GM21619 (cell line): ENCODE measurements at regions not wholly inside any gene's neighbourhood (a gene's known extent, or its start where the extent isn't known, plus 50 kb on each side); places are given as distances from the start of the nearest gene placed in this dataset.

Source experiments
- ATAC-seq: cut with Tn5 transposase; IDR thresholded peaks from one replicate; pipeline ENCODE4 v1.9.1; 2021; ENCODE audit not compliant: unreplicated experiment

- ATAC-seq: no peak
Measured at GRCh38 chr4:123737156-123737555, 340.6 kb downstream of the SPRY1 start.

DNA sequence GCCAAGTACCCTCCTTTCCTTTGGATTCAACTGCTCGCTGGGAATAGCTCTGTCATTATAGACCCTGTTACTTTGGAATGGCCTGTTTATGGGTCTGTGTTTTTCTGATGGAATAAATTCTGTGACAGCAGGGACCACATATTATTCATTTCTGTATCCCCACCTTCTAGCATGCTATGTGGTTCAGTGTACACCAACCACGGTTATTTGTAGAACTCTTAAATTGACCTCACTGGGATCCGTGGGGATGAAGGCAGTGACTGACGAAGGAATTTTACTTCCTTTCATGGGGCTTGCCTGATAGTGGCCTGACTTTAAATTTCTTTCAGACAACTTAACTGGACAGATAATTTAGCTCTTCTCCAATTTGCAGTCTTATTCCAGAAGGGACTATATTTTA is 343.2 kb downstream of the SPRY1 start:
- ATAC-seq: no peak

- ATAC-seq: no peak
Measured at GRCh38 chr4:123740236-123740635, 343.6 kb downstream of the SPRY1 start.

DNA sequence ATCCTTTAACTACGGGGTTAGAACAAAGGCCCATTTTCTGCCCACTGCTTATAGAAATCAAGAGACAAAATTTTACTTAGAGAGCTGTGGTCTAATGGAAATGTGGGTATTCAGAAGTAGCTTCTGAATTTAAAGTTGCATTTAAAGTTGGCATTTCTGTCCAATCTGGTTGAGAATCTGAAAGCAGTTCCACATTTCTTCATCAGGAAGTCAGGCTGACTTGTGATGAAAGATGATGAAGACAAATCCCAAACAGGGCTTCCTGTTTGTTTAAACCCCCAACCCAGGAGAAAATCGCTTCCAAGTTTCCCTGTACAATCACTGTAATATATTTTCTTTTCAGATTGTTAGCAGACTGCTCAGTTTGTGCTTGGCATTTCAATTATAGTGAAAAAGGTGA is 345.3 kb downstream of the SPRY1 start:
- ATAC-seq: no peak

DNA sequence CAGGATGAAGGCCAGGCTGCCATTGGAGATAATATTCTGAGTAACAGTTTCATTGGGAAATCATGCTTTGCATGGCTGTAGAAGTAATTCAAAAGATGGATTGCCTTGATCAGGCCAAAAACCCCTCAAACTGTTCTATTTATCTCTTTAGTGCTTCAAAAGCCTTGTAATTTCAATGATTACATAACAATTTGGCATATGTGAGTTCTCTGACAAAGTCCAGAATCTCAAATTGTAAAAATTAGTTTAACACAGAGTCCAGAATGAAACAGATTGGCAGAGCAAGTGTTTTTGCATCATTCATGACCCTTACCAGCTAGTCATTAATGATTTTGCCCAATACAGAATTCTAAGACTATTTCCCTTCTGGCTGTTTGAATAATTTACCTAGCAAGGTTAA is 347.3 kb downstream of the SPRY1 start:
- ATAC-seq: no peak

DNA sequence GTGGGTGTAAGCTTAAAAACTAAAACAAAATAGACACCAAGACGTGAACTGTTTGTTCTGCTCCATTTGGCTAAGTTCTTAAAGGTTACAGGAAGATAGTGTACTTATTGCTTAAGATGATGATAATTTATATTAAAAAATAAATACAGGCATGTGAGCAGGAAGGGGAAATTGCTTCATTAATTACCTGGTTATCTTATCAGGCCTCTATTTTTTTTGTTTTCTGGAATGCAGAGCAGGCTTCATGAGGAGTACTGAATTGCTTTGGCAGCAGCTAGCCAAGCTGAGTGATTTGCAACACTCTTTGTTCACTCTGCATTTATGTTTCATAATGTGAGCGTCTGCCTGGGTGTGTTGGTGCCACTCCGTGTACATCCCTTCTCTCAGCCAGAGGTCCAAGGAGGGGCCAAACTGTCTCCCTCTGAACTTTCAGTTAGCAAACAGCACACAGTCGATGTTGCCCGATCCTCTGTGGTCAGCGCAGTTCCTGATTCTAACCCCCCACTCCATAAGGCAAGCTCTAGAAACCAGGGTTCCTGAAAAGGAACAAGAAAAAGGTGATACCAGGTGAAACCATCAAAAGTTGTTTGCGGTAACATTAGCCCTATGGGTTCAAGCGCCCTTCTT is 348.2 kb downstream of the SPRY1 start:
- ATAC-seq: no peak

DNA sequence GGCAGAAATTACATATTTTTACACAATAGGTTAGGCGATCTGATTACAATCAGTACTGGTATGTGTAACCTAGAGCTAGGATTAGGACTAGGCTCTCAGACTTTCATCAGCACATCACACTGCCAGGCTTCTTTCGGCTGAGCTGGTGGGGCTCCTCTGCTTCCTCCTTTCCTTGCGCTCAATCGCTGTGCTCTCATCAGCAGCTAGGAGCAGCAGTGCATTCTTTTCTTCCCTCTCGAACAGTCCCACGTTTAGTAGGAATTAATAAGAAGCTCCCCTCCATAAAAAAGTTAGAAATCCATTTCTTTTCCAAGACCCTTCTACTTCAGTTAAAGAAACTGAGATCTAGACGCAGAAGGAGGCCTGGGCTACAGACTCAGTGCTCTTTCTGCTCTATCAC is 350.4 kb downstream of the SPRY1 start:
- no peak for ATAC-seq

- no peak for ATAC-seq
Measured at GRCh38 chr4:123748806-123749205, 352.2 kb downstream of the SPRY1 start.

DNA sequence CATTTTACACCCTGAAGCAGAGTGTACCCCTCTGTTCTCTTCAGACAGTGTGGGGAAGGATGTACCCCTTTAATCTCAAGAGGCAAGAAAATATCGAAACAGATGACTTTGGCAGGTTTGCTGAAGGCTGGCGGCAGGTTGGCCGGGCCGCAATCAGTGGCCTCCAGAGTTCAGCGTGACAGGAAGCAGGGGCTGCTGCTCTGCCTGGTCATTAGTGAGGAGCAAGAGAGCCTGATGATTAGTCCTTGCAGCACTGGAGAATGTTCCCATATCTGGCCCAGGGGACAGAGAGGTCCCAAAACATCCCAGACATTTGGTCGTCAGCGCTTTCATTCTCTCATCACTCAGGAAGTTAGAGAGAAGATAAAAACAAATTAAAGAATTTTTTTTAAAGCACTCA is 352.8 kb downstream of the SPRY1 start:
- no peak for ATAC-seq

- ATAC-seq: no peak
Measured at GRCh38 chr4:123750044-123750443, 353.4 kb downstream of the SPRY1 start.

GRCh38 chr4:123755655-123756054 is 359.1 kb downstream of the SPRY1 start:
- no peak for ATAC-seq

GRCh38 chr4:123767806-123768205 is 371.2 kb downstream of the SPRY1 start:
- no peak for ATAC-seq

- ATAC-seq: no peak
Measured at GRCh38 chr4:123770884-123771283, 374.3 kb downstream of the SPRY1 start.

GRCh38 chr4:123776267-123776666 is 379.7 kb downstream of the SPRY1 start:
- peak; percentile 100 for ATAC-seq

- ATAC-seq: no peak
Measured at GRCh38 chr4:123777373-123777772, 380.8 kb downstream of the SPRY1 start.

DNA sequence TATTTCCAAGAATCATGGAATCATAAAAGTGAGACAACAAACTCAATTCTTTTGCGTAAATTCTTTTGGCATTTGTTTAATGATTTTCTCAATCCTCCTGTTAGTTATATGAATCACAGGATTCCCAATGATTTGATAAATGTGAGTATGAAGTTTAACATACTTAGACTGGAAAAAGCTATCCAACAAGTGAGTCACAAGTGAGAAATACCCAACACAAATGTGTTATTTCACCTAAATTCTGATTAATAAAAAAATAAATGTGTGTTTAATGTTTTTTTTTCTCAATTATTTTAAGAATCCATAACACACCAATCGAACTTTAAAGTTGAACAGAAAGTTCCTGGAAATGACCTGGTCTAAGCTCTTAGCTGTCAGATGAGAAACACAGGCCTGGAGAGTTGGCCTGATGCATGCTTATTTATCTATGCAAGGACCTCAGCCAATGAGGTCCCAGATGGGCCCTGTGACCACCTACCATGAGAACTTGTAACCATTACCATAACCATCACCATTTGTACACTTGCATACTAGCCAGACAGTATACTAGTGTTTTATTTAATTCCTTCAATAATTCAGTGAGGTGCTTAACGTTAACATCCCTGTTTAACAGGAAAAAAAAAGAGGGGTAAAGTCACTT is 386.7 kb downstream of the SPRY1 start:
- ATAC-seq: no peak

DNA sequence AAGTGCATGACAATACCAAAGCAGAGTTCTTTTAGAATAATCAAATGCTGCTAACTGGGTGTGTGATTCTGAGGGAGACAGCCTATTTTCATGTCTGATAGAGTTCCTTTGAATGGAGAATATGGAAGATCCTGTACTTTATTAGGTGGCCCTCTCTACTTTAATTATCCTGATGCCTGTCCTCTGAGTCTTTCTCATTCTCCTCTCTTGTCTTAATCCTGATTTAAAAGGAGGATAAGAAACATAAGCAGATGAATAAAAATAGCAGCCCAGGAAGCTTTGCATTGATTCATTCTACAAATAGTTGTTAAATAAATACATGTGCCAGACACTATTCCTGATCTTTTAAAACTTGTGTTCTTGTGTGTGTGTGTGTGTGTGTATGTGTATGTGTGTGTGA is 387.3 kb downstream of the SPRY1 start:
- no peak for ATAC-seq

GRCh38 chr4:123784626-123785025 is 388.0 kb downstream of the SPRY1 start:
- no peak for ATAC-seq

- no peak for ATAC-seq
Measured at GRCh38 chr4:123785538-123785937, 388.9 kb downstream of the SPRY1 start.

DNA sequence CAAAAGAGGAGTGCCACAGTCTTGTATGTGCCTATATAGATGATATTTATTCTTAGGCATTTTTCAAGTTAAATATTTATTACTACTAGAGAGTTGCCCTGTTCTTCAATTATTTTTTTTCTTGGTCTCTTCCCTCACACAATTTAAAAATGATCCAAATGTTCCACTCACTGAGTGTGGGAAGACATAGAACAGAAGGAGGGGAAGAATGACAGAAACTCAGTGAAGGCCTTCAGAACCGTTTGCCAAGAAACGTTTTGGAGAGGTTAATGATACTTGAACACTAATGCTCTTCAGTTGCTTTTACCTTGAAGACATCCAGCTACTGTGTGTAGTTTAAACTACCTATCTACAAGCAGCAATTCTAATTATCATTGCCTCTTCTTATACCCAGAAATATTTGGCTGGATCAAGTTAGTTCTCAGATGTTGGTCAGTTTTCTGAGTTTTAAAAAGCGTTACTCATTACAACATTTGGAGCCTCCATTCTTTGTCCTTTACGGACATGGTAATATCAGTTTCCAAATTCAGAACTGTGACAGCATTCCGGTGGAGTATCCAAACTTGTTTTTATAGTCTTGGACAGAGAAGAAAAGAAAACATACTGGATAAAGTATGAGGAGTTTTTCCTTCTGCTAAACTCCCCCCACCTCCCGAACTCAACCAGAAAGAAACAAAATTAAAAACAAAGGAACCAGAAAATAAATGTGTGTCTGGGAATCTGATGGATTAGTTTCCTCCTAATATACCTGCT is 389.7 kb downstream of the SPRY1 start:
- no peak for ATAC-seq

- no peak for ATAC-seq
Measured at GRCh38 chr4:123786920-123787319, 390.3 kb downstream of the SPRY1 start.

- ATAC-seq: no peak
Measured at GRCh38 chr4:123787512-123788080, 391.0 kb downstream of the SPRY1 start.
